K562 (cell line): ENCODE measurements at regions not wholly inside any gene's neighbourhood (a gene's known extent, or its start where the extent isn't known, plus 50 kb on each side); places are given as distances from the start of the nearest gene placed in this dataset.

Experiments
- ATAC-seq: fragments of 200-7000 bp; cut with Tn5 transposase; 3 replicates; pipeline ENCODE4 v1.9.1; 2020; ENCODE audit warnings: moderate library complexity
- BruUV-seq: library from RNA; stranded (reverse); fragments of 400-500 nt; replicated peaks from 2 replicates; lab custom pipeline; 2021; lab: Mats Ljungman, UMichigan
- CTCF ChIA-PET: fragments of 300-600 bp; formaldehyde crosslinking; extraction: SDS; loops from one replicate; lab custom pipeline; 2021; ENCODE audit warnings: low intra/inter-chr PET ratio; lab: Yijun Ruan, JAX
- POLR2A ChIA-PET: fragments of 300-600, 350-650 bp; sonication (Branson Sonifier 250); formaldehyde crosslinking; extraction: SDS; loops from one replicate; lab custom pipeline; 2021; ENCODE audit warnings: antibody characterized with exemption, inconsistent platforms; lab: Yijun Ruan, JAX
- DNase-seq, 4 experiments: peaks; one replicate each; pipeline versions ENCODE4 v3.0.0 to v3.0.0-alpha.2; 2011 to 2018; ENCODE audit warnings: low spot score in 3 of 4, mixed read lengths in 3 of 4; ENCODE audit errors: extremely low read depth in 1 of 4
- FAIRE-seq: peaks from 2 replicates; lab custom pipeline; 2011; peaks lifted over from hg19 to GRCh38; lab: Jason Lieb, UNC
- H2AFZ ChIP-seq: 2 replicates; pipeline ENCODE4 v1.6.0; 2011; ENCODE audit warnings: low read depth, low read length, control low read depth, inconsistent platforms
- H3K27ac ChIP-seq: fragments of 200-600 bp; 3 replicates; pipeline ENCODE4 v1.8.0; 2011; ENCODE audit warnings: low read depth, mild to moderate bottlenecking, control low read depth, inconsistent platforms, low read length, moderate library complexity, mixed read lengths; ENCODE audit errors: extremely low read depth
- H3K27me3 ChIP-seq, 2 experiments: fragments of 300-600 bp in 1 of 2; 2 replicates in 1 of 2; 3 replicates in 1 of 2; pipeline versions ENCODE4 v1.6.0 to v1.8.0; 2011; ENCODE audit warnings: inconsistent platforms in 2 of 2, low read length in 2 of 2, mild to moderate bottlenecking in 1 of 2, mixed read lengths in 1 of 2, moderate library complexity in 1 of 2; ENCODE audit not compliant: control insufficient read depth in 2 of 2, insufficient read depth in 2 of 2
- H3K36me3 ChIP-seq: fragments of 300-600 bp; 3 replicates; pipeline ENCODE4 v1.8.0; 2011; ENCODE audit warnings: mild to moderate bottlenecking, low read length, inconsistent platforms; ENCODE audit not compliant: control insufficient read depth, insufficient read depth
- H3K4me1 ChIP-seq, 2 experiments: fragments of 200-600 bp in 1 of 2; replicated peaks in 1 of 2; 2 replicates in 1 of 2; 3 replicates in 1 of 2; pipeline versions ENCODE4 v1.5.1 to v1.8.0; 2011; ENCODE audit warnings: inconsistent platforms in 2 of 2, low read length in 2 of 2, mild to moderate bottlenecking in 1 of 2, mixed read lengths in 1 of 2, moderate library complexity in 1 of 2; ENCODE audit not compliant: control insufficient read depth in 2 of 2, insufficient read depth in 2 of 2
- H3K4me2 ChIP-seq: 2 replicates; pipeline ENCODE4 v1.6.1; 2011; ENCODE audit warnings: low read length, control low read depth, inconsistent platforms, mixed read lengths; ENCODE audit not compliant: insufficient read depth
- H3K4me3 ChIP-seq: fragments of 200-600 bp; sonication (generic), shearing (Covaris generic); 2 replicates; pipeline ENCODE4 v1.5.1; 2016; ENCODE audit warnings: control low read depth, inconsistent platforms
- H3K79me2 ChIP-seq: fragments of 200-600 bp; 3 replicates; pipeline ENCODE4 v1.8.0; 2011; ENCODE audit warnings: low read length, inconsistent platforms; ENCODE audit not compliant: control insufficient read depth, insufficient read depth
- H3K9ac ChIP-seq, 2 experiments: 2 replicates each; pipeline versions ENCODE4 v1.6.0 to v1.6.1; 2011; ENCODE audit warnings: low read depth in 2 of 2, low read length in 2 of 2, control low read depth in 1 of 2, inconsistent platforms in 1 of 2, mild to moderate bottlenecking in 1 of 2, mixed read lengths in 1 of 2; ENCODE audit not compliant: insufficient read depth in 1 of 2
- H3K9me1 ChIP-seq: one replicate; pipeline ENCODE4 v1.6.0; 2011; ENCODE audit warnings: inconsistent platforms, mild to moderate bottlenecking, low read length, moderate library complexity; ENCODE audit not compliant: control insufficient read depth, insufficient read depth
- H3K9me3 ChIP-seq: replicated peaks from 2 replicates; pipeline ENCODE4 v1.5.1; 2011; ENCODE audit warnings: low read depth, low read length, inconsistent platforms; ENCODE audit not compliant: control insufficient read depth, insufficient read depth
- H4K20me1 ChIP-seq: replicated peaks from 2 replicates; pipeline ENCODE4 v1.6.1; 2011; ENCODE audit warnings: low read length, inconsistent platforms, mixed read lengths; ENCODE audit not compliant: control insufficient read depth, insufficient read depth
- ARID4B ChIP-seq: sonication (generic); formaldehyde crosslinking; IDR thresholded peaks from 2 replicates; pipeline ENCODE4 v1.8.0; 2022; ENCODE audit warnings: mild to moderate bottlenecking, missing genetic modification reagents
- ATF1 ChIP-seq, 2 experiments: fragments of 450-650 bp in 1 of 2; IDR thresholded peaks; 2 replicates each; pipeline ENCODE4 v1.6.1; 2016; ENCODE audit warnings: missing compliant biosample characterization in 1 of 2, missing genetic modification characterization in 1 of 2
- CHAMP1 ChIP-seq: fragments of 450-650 bp; IDR thresholded peaks from 2 replicates; pipeline ENCODE4 v1.6.1; 2016; ENCODE audit warnings: mild to moderate bottlenecking
- CHCHD3 ChIP-seq: fragments of 250-450 bp; sonication (Bioruptor Pico); IDR thresholded peaks from 2 replicates; pipeline ENCODE4 v2.1.2; 2022; ENCODE audit warnings: mild to moderate bottlenecking
- LARP7 ChIP-seq: fragments of 450-650 bp; IDR thresholded peaks from 2 replicates; pipeline ENCODE4 v1.6.1; 2016
- LEF1 ChIP-seq: fragments of 450-650 bp; IDR thresholded peaks from 2 replicates; pipeline ENCODE4 v1.6.1; 2016; ENCODE audit warnings: mild to moderate bottlenecking
- MAZ ChIP-seq, 2 experiments: fragments of 450-650 bp in 1 of 2; sonication (generic) in 1 of 2; formaldehyde crosslinking; IDR thresholded peaks in 1 of 2; conservative IDR thresholded peaks in 1 of 2; 2 replicates each; pipeline versions ENCODE4 v1.4.0 to v1.5.0; 2020; ENCODE audit warnings: mild to moderate bottlenecking in 1 of 2, missing genetic modification reagents in 1 of 2
- MIER1 ChIP-seq: fragments of 450-650 bp; IDR thresholded peaks from 2 replicates; pipeline ENCODE4 v1.6.1; 2016; ENCODE audit warnings: antibody characterized with exemption, mild to moderate bottlenecking, low read depth
- NFATC3 ChIP-seq: fragments of 450-650 bp; IDR thresholded peaks from 2 replicates; pipeline ENCODE4 v1.6.1; 2017; ENCODE audit warnings: mild to moderate bottlenecking
- PHB ChIP-seq: fragments of 250-450 bp; sonication (Bioruptor Pico); IDR thresholded peaks from 2 replicates; pipeline ENCODE4 v1.5.0; 2021
- SMARCC2 ChIP-seq: fragments of 450-650 bp; IDR thresholded peaks from 2 replicates; pipeline ENCODE4 v1.6.1; 2017; ENCODE audit warnings: antibody characterized with exemption, moderate library complexity, mild to moderate bottlenecking, low read depth
- SREBF1 ChIP-seq: fragments of 150-350 bp; IDR thresholded peaks from 2 replicates; pipeline ENCODE4 v1.6.1; 2014; ENCODE audit warnings: antibody characterized with exemption, low read depth, low read length, borderline replicate concordance
- TBP ChIP-seq: optimal IDR thresholded peaks from 2 replicates; pipeline ENCODE3; 2011; ENCODE audit warnings: low read depth, low read length, improper control_type of control experiment
- ZNF280B ChIP-seq: fragments of 250-450 bp; sonication (Bioruptor Pico); IDR thresholded peaks from 2 replicates; pipeline ENCODE4 v1.5.1; 2021; ENCODE audit warnings: mild to moderate bottlenecking
- WGBS: fragments of 100-300 bp; shearing (Covaris generic); methylation state at CpG from one replicate; pipeline ENCODE4 v1.1.6; 2016; ENCODE audit warnings: low coverage, mixed read lengths; ENCODE audit not compliant: insufficient coverage; ENCODE audit errors: missing lambda C conversion rate; 5-methylcytosine and 5-hydroxymethylcytosine counted together
- in situ Hi-C: fragments of 300-500 bp; cut with MboI; formaldehyde crosslinking; loops from 4 replicates; pipeline ENCODE4 v1.15.0; 2018; ENCODE audit warnings: inconsistent platforms, mixed read lengths
- intact Hi-C: fragments of 100-400 bp; cut with micrococcal nuclease; formaldehyde crosslinking; loops from 2 replicates; pipeline ENCODE4 v1.14.2; 2022

- FAIRE-seq (no peak), ATAC-seq (no peak), DNase-seq (no peak)
- intact Hi-C loops, result no loop called here
- no TSS peak for BruUV-seq
- ChIA-PET CTCF (no interaction called here), POLR2A (no interaction called here)
- Histone ChIP-seq H3K4me2 (no peak overlapping the region), H3K9me3 (no peaks in the 10 kb centered on the region), H3K9me1 (no peaks in the 10 kb centered on the region), H3K27ac (no peak overlapping the region), H2AFZ (no peak overlapping the region), H3K27me3 (no peaks in the 10 kb centered on the region), H3K36me3 (no peaks in the 10 kb centered on the region), H3K4me1 (no peaks in the 10 kb centered on the region), H3K79me2 (no peaks in the 10 kb centered on the region), H4K20me1 (no peaks in the 10 kb centered on the region)
- in situ Hi-C loops, result no loop called here
- 0% methylated on average over 4 of the region's 4 CpGs for WGBS
- TF ChIP-seq MAZ (CRISPR knock-in tag; conservative IDR thresholded peaks at IDR 0.05 in 1 of 2, IDR thresholded peaks at IDR 0.05 in 1 of 2) (no peak), ATF1 (CRISPR knock-in tag; IDR thresholded peaks at IDR 0.05) (no peak), ATF1 (tag; IDR thresholded peaks at IDR 0.05) (no peak), CHCHD3 (no peak), LARP7 (no peak), TBP (no peak), ZNF280B (CRISPR knock-in tag) (no peak), ARID4B (CRISPR knock-in tag) (no peak), LEF1 (no peak), SREBF1 (no peak), SMARCC2 (no peak), PHB (CRISPR knock-in tag) (no peak), CHAMP1 (no peak), NFATC3 (no peak), MIER1 (no peak)
- TF ChIP-seq, all 486 proteins: peak for 0
- Histone ChIP-seq H3K9ac (no peak overlapping the region), H3K4me3 (no peak overlapping the region)
Measured at GRCh38 chr5:67291066-67291465, 94.5 kb upstream of the CD180 start.
